Tongue (tissue), 1 donor: ENCODE measurements at regions not wholly inside any gene's neighbourhood (a gene's known extent, or its start where the extent isn't known, plus 50 kb on each side); places are given as distances from the start of the nearest gene placed in this dataset.
"Not testable (repeated sequence)": the region's sequence is repeated elsewhere in the genome, so short reads cannot be mapped to it uniquely, and the experiment has no call there.

Source experiments
- DNase-seq: peaks from one replicate; pipeline ENCODE4 v3.0.0-alpha.2; 2015

- DNase-seq, result no peak
Measured at GRCh38 chr7:10704653-10705052, 269.0 kb upstream of the PHF14 start.

- DNase-seq, result no peak
Measured at GRCh38 chr7:10706875-10707493, 266.7 kb upstream of the PHF14 start.

- no peak for DNase-seq
Measured at GRCh38 chr7:10707519-10707918, 266.2 kb upstream of the PHF14 start.

- peak; percentile 24 for DNase-seq
Measured at GRCh38 chr7:10708447-10708846, 265.2 kb upstream of the PHF14 start.

GRCh38 chr7:10718768-10719167, 254.9 kb upstream of the PHF14 start:
- no peak for DNase-seq

- DNase-seq, result no peak
Measured at GRCh38 chr7:10720042-10720441, 253.6 kb upstream of the PHF14 start.

- DNase-seq, result no peak
Measured at GRCh38 chr7:10721289-10721688, 252.4 kb upstream of the PHF14 start.

GRCh38 chr7:10723832-10724231, 249.8 kb upstream of the PHF14 start:
- DNase-seq, result no peak

- DNase-seq, result peak; percentile 20
Measured at GRCh38 chr7:10724449-10724848, 249.2 kb upstream of the PHF14 start.

GRCh38 chr7:10727636-10728035, 246.0 kb upstream of the PHF14 start:
- DNase-seq, result no peak

GRCh38 chr7:10731253-10731773, 242.4 kb upstream of the PHF14 start:
- DNase-seq, result no peak

GRCh38 chr7:10733747-10734146, 239.9 kb upstream of the PHF14 start:
- no peak for DNase-seq

GRCh38 chr7:10734595-10734994, 239.1 kb upstream of the PHF14 start:
- DNase-seq, result no peak

- no peak for DNase-seq
Measured at GRCh38 chr7:10739401-10739800, 234.3 kb upstream of the PHF14 start.

GRCh38 chr7:10740805-10741204, 232.9 kb upstream of the PHF14 start:
- no peak for DNase-seq

GRCh38 chr7:10756981-10757380, 216.7 kb upstream of the PHF14 start:
- no peak for DNase-seq

- DNase-seq, result no peak
Measured at GRCh38 chr7:10759120-10759519, 214.6 kb upstream of the PHF14 start.

GRCh38 chr7:10767771-10768170, 205.9 kb upstream of the PHF14 start:
- no peak for DNase-seq

GRCh38 chr7:10770176-10770575, 203.5 kb upstream of the PHF14 start:
- DNase-seq, result no peak

- DNase-seq, result no peak
Measured at GRCh38 chr7:10773430-10773829, 200.2 kb upstream of the PHF14 start.

- DNase-seq, result no peak
Measured at GRCh38 chr7:10779465-10780399, 193.9 kb upstream of the PHF14 start.

GRCh38 chr7:10780400-10780747, 193.3 kb upstream of the PHF14 start:
- no peak for DNase-seq

- not testable (repeated sequence) for DNase-seq
Measured at GRCh38 chr7:10786976-10787375, 186.7 kb upstream of the PHF14 start.

GRCh38 chr7:10789170-10789569, 184.5 kb upstream of the PHF14 start:
- DNase-seq, result no peak
